ENCODE measurements at regions not wholly inside any gene's neighbourhood (a gene's known extent, or its start where the extent isn't known, plus 50 kb on each side); places are given as distances from the start of the nearest gene placed in this dataset.

DNA sequence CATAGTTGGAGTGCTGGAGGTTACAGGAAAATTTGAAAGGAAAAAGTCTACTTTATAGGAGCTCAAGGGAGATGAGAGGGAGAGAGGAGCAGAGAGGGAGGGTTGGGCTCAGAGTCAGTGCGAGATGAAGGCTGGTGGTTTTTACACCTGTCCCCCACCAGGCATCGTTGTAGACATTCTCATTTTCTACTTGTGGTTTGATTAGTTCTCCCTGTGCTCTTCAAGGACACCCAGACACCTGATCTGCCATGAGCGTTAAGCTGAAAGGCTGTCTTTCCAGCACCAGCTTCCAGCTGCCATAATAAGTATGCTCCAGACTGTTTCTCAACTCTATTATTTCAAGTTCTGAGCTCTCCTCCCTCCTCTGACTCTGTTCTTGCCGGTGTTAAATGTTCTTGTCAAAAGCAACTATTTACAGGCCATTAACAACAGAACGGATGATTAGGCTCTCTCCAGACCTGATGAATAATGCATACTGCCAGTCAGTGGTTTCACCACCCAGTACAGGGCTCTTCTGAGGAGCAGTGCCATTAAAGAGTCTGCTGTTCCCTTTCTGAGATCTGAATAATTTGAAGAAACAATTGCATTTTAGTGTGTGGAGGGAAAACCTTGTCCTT, 514.6 kb upstream of the MCTP2 start:
- TF ChIP-seq GATA2 (IDR thresholded peaks at IDR 0.05; ENCODE audit: low read depth, low read length) (no peak), GATA3 (IDR thresholded peaks at IDR 0.05; ENCODE audit: low read depth, low read length) (no peak)

All from SH-SY5Y (cell line).